ENCODE measurements at regions not wholly inside any gene's neighbourhood (a gene's known extent, or its start where the extent isn't known, plus 50 kb on each side); places are given as distances from the start of the nearest gene placed in this dataset.

GRCh38 chr3:5517921-5518320 lies 330.4 kb downstream of the EDEM1 start:
- H3K4me3 ChIP-seq (ENCODE audit: low read length, poor library complexity, severe bottlenecking) = no peak overlapping the region
- H3K4me2 ChIP-seq (ENCODE audit: low read depth, low read length, poor library complexity, severe bottlenecking) = no peak overlapping the region
- H3K9ac ChIP-seq (ENCODE audit: low read depth, low read length, poor library complexity, severe bottlenecking) = no peak overlapping the region
- H4K20me1 ChIP-seq (ENCODE audit: insufficient read depth, low read length, poor library complexity, severe bottlenecking) = no peaks in the 10 kb centered on the region
- H3K79me2 ChIP-seq (ENCODE audit: insufficient read depth, low read length) = no peaks in the 10 kb centered on the region
- H3K36me3 ChIP-seq (ENCODE audit: insufficient read depth, low read length) = no peaks in the 10 kb centered on the region
- TF ChIP-seq CTCF (conservative IDR thresholded peaks at IDR 0.05; ENCODE audit: low read length) = no peak
- no peak for TF ChIP-seq EZH2phosphoT487 (IDR thresholded peaks at IDR 0.05; ENCODE audit: borderline replicate concordance)
- no peaks in the 10 kb centered on the region for H3F3A ChIP-seq (ENCODE audit: low read depth)
- no peaks in the 10 kb centered on the region for H3K9me3 ChIP-seq (ENCODE audit: insufficient read depth, low read depth, low read length)
- H3K27me3 ChIP-seq (ENCODE audit: insufficient read depth, low read length, poor library complexity, severe bottlenecking) = no peaks in the 10 kb centered on the region
- no peak overlapping the region for H2AFZ ChIP-seq (ENCODE audit: low read length)
- no peaks in the 10 kb centered on the region for H3K9me2 ChIP-seq (replicated peaks; ENCODE audit: low read depth, low read length)
- H3K4me1 ChIP-seq (ENCODE audit: insufficient read depth, low read length, poor library complexity, severe bottlenecking) = no peaks in the 10 kb centered on the region

GRCh38 chr3:5520237-5520636 lies 332.7 kb downstream of the EDEM1 start:
- Histone ChIP-seq H3K36me3 (ENCODE audit: insufficient read depth, low read length) (no peaks in the 10 kb centered on the region), H3K4me3 (ENCODE audit: low read length, poor library complexity, severe bottlenecking) (no peak overlapping the region), H3K4me2 (ENCODE audit: low read depth, low read length, poor library complexity, severe bottlenecking) (no peak overlapping the region), H3K9me3 (ENCODE audit: insufficient read depth, low read depth, low read length) (no peaks in the 10 kb centered on the region), H3K79me2 (ENCODE audit: insufficient read depth, low read length) (no peaks in the 10 kb centered on the region), H3K27me3 (ENCODE audit: insufficient read depth, low read length, poor library complexity, severe bottlenecking) (no peaks in the 10 kb centered on the region), H3K9me2 (replicated peaks; ENCODE audit: low read depth, low read length) (no peaks in the 10 kb centered on the region), H4K20me1 (ENCODE audit: insufficient read depth, low read length, poor library complexity, severe bottlenecking) (no peaks in the 10 kb centered on the region), H3F3A (ENCODE audit: low read depth) (no peaks in the 10 kb centered on the region), H3K9ac (ENCODE audit: low read depth, low read length, poor library complexity, severe bottlenecking) (no peak overlapping the region), H3K4me1 (ENCODE audit: insufficient read depth, low read length, poor library complexity, severe bottlenecking) (no peaks in the 10 kb centered on the region), H2AFZ (ENCODE audit: low read length) (no peak overlapping the region)
- TF ChIP-seq CTCF (conservative IDR thresholded peaks at IDR 0.05; ENCODE audit: low read length) = no peak
- TF ChIP-seq EZH2phosphoT487 (IDR thresholded peaks at IDR 0.05; ENCODE audit: borderline replicate concordance) = no peak

GRCh38 chr3:5523125-5523524 lies 335.6 kb downstream of the EDEM1 start:
- Histone ChIP-seq H3K27me3 (ENCODE audit: insufficient read depth, low read length, poor library complexity, severe bottlenecking) (no peaks in the 10 kb centered on the region), H3F3A (ENCODE audit: low read depth) (no peaks in the 10 kb centered on the region)

More at GRCh38 chr3:5523125-5523524, 335.6 kb downstream of the EDEM1 start:
- no peaks in the 10 kb centered on the region for H3K4me1 ChIP-seq (ENCODE audit: insufficient read depth, low read length, poor library complexity, severe bottlenecking)
- no peaks in the 10 kb centered on the region for H3K9me2 ChIP-seq (replicated peaks; ENCODE audit: low read depth, low read length)
- H4K20me1 ChIP-seq (ENCODE audit: insufficient read depth, low read length, poor library complexity, severe bottlenecking) = no peaks in the 10 kb centered on the region
- H3K79me2 ChIP-seq (ENCODE audit: insufficient read depth, low read length) = no peaks in the 10 kb centered on the region
- no peak overlapping the region for H3K4me2 ChIP-seq (ENCODE audit: low read depth, low read length, poor library complexity, severe bottlenecking)
- H3K4me3 ChIP-seq (ENCODE audit: low read length, poor library complexity, severe bottlenecking) = no peak overlapping the region
- H3K9ac ChIP-seq (ENCODE audit: low read depth, low read length, poor library complexity, severe bottlenecking) = no peak overlapping the region
- no peak for TF ChIP-seq EZH2phosphoT487 (IDR thresholded peaks at IDR 0.05; ENCODE audit: borderline replicate concordance)
- TF ChIP-seq CTCF (conservative IDR thresholded peaks at IDR 0.05; ENCODE audit: low read length) = no peak
- H3K36me3 ChIP-seq (ENCODE audit: insufficient read depth, low read length) = no peaks in the 10 kb centered on the region
- H2AFZ ChIP-seq (ENCODE audit: low read length) = no peak overlapping the region
- H3K9me3 ChIP-seq (ENCODE audit: insufficient read depth, low read depth, low read length) = no peaks in the 10 kb centered on the region

Measured in Loucy (cell line).